Adrenal gland (tissue), 9 donors: ENCODE measurements at regions not wholly inside any gene's neighbourhood (a gene's known extent, or its start where the extent isn't known, plus 50 kb on each side); places are given as distances from the start of the nearest gene placed in this dataset.

Experiments used
- DNase-seq, 7 donors: peaks; one replicate each; pipeline ENCODE4 v3.0.0-alpha.2; 2019 to 2020
- H3K27ac ChIP-seq, 5 donors: fragments of 200-600 bp; sonication (generic) in 4 of 5; 1 replicate in 3 of 5; 2 replicates in 2 of 5; pipeline versions ENCODE4 v1.5.1 to v1.8.0; 2016 to 2020; ENCODE audit warnings: mild to moderate bottlenecking in 1 of 5
- H3K27me3 ChIP-seq: fragments of 200-600 bp; 2 replicates; pipeline ENCODE4 v1.8.0; 2021
- H3K36me3 ChIP-seq, 2 donors: fragments of 200-600 bp; replicated peaks in 1 of 2; 1 replicate in 1 of 2; 2 replicates in 1 of 2; pipeline versions ENCODE4 v1.5.1 to v1.8.0; 2018 to 2022
- H3K4me1 ChIP-seq, 2 donors: fragments of 200-600 bp; replicated peaks in 1 of 2; 1 replicate in 1 of 2; 2 replicates in 1 of 2; pipeline versions ENCODE4 v1.5.1 to v1.8.0; 2018 to 2021
- H3K4me3 ChIP-seq, 4 donors: fragments of 200-600 bp; sonication (generic) in 3 of 4; one replicate each; pipeline ENCODE4 v1.5.1; 2016 to 2018
- H3K9me3 ChIP-seq, 3 donors: fragments of 200-600 bp; sonication (generic) in 1 of 3; replicated peaks in 1 of 3; 1 replicate in 2 of 3; 2 replicates in 1 of 3; pipeline versions ENCODE4 v1.5.1 to v1.8.0; 2016 to 2021
- POLR2A ChIP-seq, 2 donors: fragments of 450-650 bp; IDR thresholded peaks; one replicate each; pipeline ENCODE4 v1.6.1; 2017; ENCODE audit warnings: antibody characterized with exemption in 2 of 2, mild to moderate bottlenecking in 2 of 2, moderate library complexity in 1 of 2
- WGBS, 4 donors: extraction: QIAGEN DNeasy Blood & Tissue Kit in 2 of 4; methylation state at CpG; one replicate each; pipeline versions ENCODE4 v1.1.5 to v1.1.7; 2013 to 2017; 5-methylcytosine and 5-hydroxymethylcytosine counted together
- intact Hi-C, 2 donors: fragments of 100-400 bp; cut with DNase I; formaldehyde crosslinking; loops; one replicate each; pipeline versions ENCODE4 v1.14.1 to v1.15.0; 2022 to 2023
- TF ChIP-seq, protein P1 (sequence below), 6 experiments: fragments of 450-650 bp in 4 of 6; fragments of 200-600 bp in 2 of 6; sonication (generic) in 1 of 6; IDR thresholded peaks; 1 replicate in 5 of 6; 2 replicates in 1 of 6; pipeline versions ENCODE4 v1.5.1 to v1.8.0; 2016 to 2021; ENCODE audit warnings: antibody characterized with exemption in 6 of 6, mild to moderate bottlenecking in 2 of 6, moderate library complexity in 1 of 6
- donor health status: healthy with polysubstance abuse.
- donor health status: Bipolar disorder and iron deficiency.
- donor health status: DM: yes; HTN: yes; CAD: no.
- donor health status: DM: no; HTN: no; CAD: no.
- donor health status: DM: no; HTN: no; CAD: no.

DNA sequence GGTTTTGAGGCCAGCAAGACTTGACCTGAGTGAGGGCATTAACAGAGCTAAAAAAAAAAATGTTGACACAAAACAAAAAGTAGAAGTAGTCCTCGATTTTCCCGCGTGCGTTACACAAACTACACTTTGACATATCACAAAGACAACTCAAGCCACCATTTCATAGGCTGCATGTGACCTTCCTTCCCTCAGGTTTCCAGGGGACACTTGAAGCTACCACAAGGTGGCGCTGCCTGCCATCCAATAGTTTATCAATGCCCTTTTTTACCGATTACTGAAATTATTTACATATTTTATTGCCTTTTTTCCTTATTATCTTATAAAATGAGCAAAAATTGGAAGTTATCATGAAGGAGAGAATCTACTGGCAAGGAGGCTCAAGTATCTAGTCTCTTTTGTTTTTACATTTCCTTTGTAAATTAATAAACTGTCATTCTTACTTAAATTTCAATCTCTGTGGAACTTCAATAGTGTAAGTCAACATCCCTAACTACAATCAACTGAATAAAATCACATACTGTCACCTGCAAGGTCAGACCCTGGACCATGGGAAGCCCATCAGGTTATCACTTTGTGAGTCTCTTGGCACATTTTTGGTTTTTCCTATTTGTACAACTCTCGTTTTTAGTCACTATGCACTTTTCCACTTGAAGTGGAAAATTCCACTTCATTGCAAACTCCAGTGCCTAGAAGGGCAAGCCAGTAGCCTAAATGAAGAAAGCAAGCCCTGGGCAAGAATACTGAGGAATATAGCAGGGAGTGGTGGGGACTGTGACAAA, 84.6 kb upstream of the CPSF6 start:
- H3K9me3 ChIP-seq: no peaks in the 10 kb centered on the region
- intact Hi-C loops: loop anchor here (10.0 kb wide), 2 partner anchors 100 to 290 kb away; no protein-coding TSS in a partner anchor
- 3 to 7% (median 4%) methylated on average over 7 of the region's 7 CpGs for WGBS, 4 donors
- no peak for TF ChIP-seq POLR2A (IDR thresholded peaks at IDR 0.05)
- TF ChIP-seq, protein P1, sequence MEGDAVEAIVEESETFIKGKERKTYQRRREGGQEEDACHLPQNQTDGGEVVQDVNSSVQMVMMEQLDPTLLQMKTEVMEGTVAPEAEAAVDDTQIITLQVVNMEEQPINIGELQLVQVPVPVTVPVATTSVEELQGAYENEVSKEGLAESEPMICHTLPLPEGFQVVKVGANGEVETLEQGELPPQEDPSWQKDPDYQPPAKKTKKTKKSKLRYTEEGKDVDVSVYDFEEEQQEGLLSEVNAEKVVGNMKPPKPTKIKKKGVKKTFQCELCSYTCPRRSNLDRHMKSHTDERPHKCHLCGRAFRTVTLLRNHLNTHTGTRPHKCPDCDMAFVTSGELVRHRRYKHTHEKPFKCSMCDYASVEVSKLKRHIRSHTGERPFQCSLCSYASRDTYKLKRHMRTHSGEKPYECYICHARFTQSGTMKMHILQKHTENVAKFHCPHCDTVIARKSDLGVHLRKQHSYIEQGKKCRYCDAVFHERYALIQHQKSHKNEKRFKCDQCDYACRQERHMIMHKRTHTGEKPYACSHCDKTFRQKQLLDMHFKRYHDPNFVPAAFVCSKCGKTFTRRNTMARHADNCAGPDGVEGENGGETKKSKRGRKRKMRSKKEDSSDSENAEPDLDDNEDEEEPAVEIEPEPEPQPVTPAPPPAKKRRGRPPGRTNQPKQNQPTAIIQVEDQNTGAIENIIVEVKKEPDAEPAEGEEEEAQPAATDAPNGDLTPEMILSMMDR (IDR thresholded peaks at IDR 0.05): peak; percentile 85 to 95 (median 93)
- H3K4me1 ChIP-seq: peaks cover 23 to 24% of the 10 kb centered on the region in 2 donors
- H3K36me3 ChIP-seq: no peaks in the 10 kb centered on the region
- H3K27me3 ChIP-seq: no peaks in the 10 kb centered on the region
- peak; percentile 74 to 93 (median 85) for DNase-seq
- H3K27ac ChIP-seq: peak overlapping the region in 2 of 5 donors; percentile 28 to 68
- H3K4me3 ChIP-seq: no peak overlapping the region

DNA sequence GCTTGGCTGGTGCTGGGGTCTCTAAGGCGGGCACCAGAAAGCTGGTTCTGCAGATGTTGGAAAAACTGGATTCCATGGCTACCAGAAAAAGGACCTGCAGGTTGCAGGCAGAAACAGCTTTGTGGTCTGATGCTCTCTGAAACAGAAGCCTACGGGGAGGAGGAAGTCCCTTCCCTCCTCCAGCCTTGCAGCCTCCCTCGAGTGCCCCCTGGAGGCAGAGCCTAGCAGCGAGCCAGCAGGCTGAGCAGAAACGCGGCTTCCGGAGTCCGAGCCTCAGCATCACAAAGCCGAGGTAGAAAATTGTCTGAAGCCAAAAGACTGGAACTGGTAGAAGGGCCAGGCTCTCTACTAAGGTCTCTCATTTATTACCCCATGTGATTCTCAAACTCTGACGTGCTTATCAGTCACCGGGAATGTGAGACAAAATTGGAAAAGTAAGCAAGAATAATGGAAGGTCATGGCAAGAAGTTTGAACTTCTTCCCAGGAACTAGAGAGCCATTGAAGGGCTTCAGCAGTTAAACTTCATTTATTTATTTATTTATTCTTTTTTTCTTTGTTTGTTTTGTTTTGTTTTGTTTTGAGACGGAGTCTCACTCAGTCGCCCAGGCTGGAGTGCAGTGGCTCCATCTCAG, 82.2 kb upstream of the CPSF6 start:
- no peaks in the 10 kb centered on the region for H3K27me3 ChIP-seq
- no peaks in the 10 kb centered on the region for H3K36me3 ChIP-seq
- intact Hi-C loops: loop anchor here (10.0 kb wide), 2 partner anchors 98 to 292 kb away; no protein-coding TSS in a partner anchor
- peaks cover 13 to 17% of the 10 kb centered on the region in 2 donors for H3K4me1 ChIP-seq
- DNase-seq: peak; percentile 86 to 93 (median 89)
- no peak overlapping the region for H3K27ac ChIP-seq
- no peaks in the 10 kb centered on the region for H3K9me3 ChIP-seq
- H3K4me3 ChIP-seq: peak overlapping the region in 1 of 4 donors; percentile 5
- TF ChIP-seq, protein P1 (IDR thresholded peaks at IDR 0.05): peak; percentile 68 to 94 (median 80)
- no peak for TF ChIP-seq POLR2A (IDR thresholded peaks at IDR 0.05)
- WGBS, 4 donors: 11 to 24% (median 17%) methylated on average over 8 to 13 of the region's 13 CpGs

DNA sequence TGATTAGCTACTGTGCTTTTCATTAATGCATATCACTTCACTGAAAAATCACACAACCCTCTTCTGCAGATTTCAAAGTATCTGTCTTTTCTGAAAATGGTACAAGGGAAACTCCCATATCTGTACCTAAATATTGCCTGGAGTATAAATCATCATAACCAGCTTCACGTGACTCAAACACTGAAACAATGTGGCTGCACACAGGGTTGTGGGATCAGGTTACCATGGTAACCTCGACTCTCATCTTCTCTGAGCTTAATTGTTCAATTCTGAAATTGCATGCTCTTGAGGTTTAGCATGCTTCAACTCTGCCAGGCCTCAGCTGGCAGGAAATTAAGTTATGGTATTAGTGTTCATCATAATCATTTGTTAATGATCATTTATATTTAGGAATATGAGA, 77.5 kb upstream of the CPSF6 start:
- Histone ChIP-seq H3K27me3 (no peaks in the 10 kb centered on the region), H3K4me1 (peaks cover 0 to 2% of the 10 kb centered on the region in 2 donors), H3K36me3 (no peaks in the 10 kb centered on the region), H3K4me3 (no peak overlapping the region), H3K27ac (no peak overlapping the region), H3K9me3 (no peaks in the 10 kb centered on the region)
- WGBS, 4 donors: 37 to 65% (median 42%) methylated on average over 2 of the region's 2 CpGs
- TF ChIP-seq, protein P1 (IDR thresholded peaks at IDR 0.05): no peak
- no peak for TF ChIP-seq POLR2A (IDR thresholded peaks at IDR 0.05)
- intact Hi-C loops: no loop called here
- no peak for DNase-seq

DNA sequence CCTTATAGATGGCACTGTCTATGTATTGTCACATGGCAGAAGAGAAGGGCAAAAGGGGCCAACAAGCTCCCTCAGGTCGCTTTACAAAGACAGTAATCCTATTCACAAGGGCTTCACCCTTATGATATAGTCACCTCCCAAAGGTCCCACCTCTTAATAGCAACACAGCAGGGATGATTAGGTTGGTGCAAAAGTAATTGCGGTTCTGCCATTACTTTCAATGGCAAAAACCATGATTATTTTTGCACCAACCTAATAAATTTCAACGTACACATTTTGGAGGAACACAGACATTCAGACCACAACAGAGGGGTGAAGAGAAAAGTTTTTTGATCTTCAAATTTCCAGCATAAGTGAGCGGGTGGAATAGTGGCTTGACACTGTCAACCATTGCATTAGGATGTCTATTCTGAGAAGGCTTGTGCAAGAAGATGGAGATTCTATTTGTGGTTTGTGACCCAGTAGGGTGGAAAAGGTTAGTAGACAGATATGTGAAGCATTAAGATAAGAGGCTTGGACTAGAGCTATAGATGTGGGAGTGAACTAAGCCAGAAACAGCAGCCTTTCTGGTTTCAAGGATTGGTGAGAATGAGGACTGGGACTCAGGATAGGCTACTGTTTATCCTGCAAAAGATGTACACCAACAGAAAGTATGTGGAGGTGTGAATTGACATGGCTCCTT, 75.5 kb upstream of the CPSF6 start:
- TF ChIP-seq, protein P1 (IDR thresholded peaks at IDR 0.05): no peak
- TF ChIP-seq POLR2A (IDR thresholded peaks at IDR 0.05): no peak
- intact Hi-C loops: no loop called here
- H3K4me3 ChIP-seq: no peak overlapping the region

More for the DNA sequence above, 75.5 kb upstream of the CPSF6 start:
- H3K27ac ChIP-seq: no peak overlapping the region
- 79 to 92% (median 86%) methylated on average over 4 of the region's 4 CpGs for WGBS, 4 donors
- DNase-seq: no peak
- no peaks in the 10 kb centered on the region for H3K27me3 ChIP-seq
- H3K4me1 ChIP-seq: no peaks in the 10 kb centered on the region
- H3K9me3 ChIP-seq: no peaks in the 10 kb centered on the region
- H3K36me3 ChIP-seq: no peaks in the 10 kb centered on the region
